Forelimb muscle (tissue), 1 donor: ENCODE measurements at regions not wholly inside any gene's neighbourhood (a gene's known extent, or its start where the extent isn't known, plus 50 kb on each side); places are given as distances from the start of the nearest gene placed in this dataset.
A peak's percentile ranks its signal among the peaks of the same experiment; 100 is the strongest.
"Not testable (repeated sequence)": the region's sequence is repeated elsewhere in the genome, so short reads cannot be mapped to it uniquely, and the experiment has no call there.

Source experiments
- DNase-seq: peaks from one replicate; pipeline ENCODE4 v3.0.0-alpha.2; 2013; ENCODE audit warnings: low read depth

GRCh38 chr3:187473778-187474406, 105.7 kb downstream of the RTP4 start:
- DNase-seq = no peak

GRCh38 chr3:187466306-187466705, 98.1 kb downstream of the RTP4 start:
- not testable (repeated sequence) for DNase-seq

- no peak for DNase-seq
Observed at GRCh38 chr3:187465503-187465902, 97.3 kb downstream of the RTP4 start.

GRCh38 chr3:187464682-187465081, 96.5 kb downstream of the RTP4 start:
- DNase-seq = no peak

- no peak for DNase-seq
Observed at GRCh38 chr3:187458921-187459320, 90.7 kb downstream of the RTP4 start.

GRCh38 chr3:187458383-187458782, 90.2 kb downstream of the RTP4 start:
- no peak for DNase-seq

GRCh38 chr3:187456250-187456649, 88.1 kb downstream of the RTP4 start:
- peak; percentile 24 for DNase-seq

GRCh38 chr3:187454085-187454815, 86.1 kb downstream of the RTP4 start:
- DNase-seq = no peak

- DNase-seq = no peak
Observed at GRCh38 chr3:187450431-187451190, 82.4 kb downstream of the RTP4 start.

GRCh38 chr3:187448674-187449073, 80.5 kb downstream of the RTP4 start:
- DNase-seq = no peak

GRCh38 chr3:187447737-187448136, 79.6 kb downstream of the RTP4 start:
- DNase-seq = no peak

- no peak for DNase-seq
Observed at GRCh38 chr3:187445356-187445755, 77.2 kb downstream of the RTP4 start.

GRCh38 chr3:187434524-187434923, 66.3 kb downstream of the RTP4 start:
- DNase-seq = no peak

GRCh38 chr3:187430576-187430975, 62.4 kb downstream of the RTP4 start:
- DNase-seq = no peak
